ENCODE measurements at regions not wholly inside any gene's neighbourhood (a gene's known extent, or its start where the extent isn't known, plus 50 kb on each side); places are given as distances from the start of the nearest gene placed in this dataset.

GRCh38 chr14:42138406-42138805 lies 531.7 kb downstream of the LRFN5 start:
- TF ChIP-seq, protein P1, sequence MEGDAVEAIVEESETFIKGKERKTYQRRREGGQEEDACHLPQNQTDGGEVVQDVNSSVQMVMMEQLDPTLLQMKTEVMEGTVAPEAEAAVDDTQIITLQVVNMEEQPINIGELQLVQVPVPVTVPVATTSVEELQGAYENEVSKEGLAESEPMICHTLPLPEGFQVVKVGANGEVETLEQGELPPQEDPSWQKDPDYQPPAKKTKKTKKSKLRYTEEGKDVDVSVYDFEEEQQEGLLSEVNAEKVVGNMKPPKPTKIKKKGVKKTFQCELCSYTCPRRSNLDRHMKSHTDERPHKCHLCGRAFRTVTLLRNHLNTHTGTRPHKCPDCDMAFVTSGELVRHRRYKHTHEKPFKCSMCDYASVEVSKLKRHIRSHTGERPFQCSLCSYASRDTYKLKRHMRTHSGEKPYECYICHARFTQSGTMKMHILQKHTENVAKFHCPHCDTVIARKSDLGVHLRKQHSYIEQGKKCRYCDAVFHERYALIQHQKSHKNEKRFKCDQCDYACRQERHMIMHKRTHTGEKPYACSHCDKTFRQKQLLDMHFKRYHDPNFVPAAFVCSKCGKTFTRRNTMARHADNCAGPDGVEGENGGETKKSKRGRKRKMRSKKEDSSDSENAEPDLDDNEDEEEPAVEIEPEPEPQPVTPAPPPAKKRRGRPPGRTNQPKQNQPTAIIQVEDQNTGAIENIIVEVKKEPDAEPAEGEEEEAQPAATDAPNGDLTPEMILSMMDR (IDR thresholded peaks at IDR 0.05), result no peak
- TF ChIP-seq POLR2A (IDR thresholded peaks at IDR 0.05; ENCODE audit: low read depth) (no peak), POLR2AphosphoS5 (IDR thresholded peaks at IDR 0.05) (no peak), EP300 (IDR thresholded peaks at IDR 0.05) (no peak)
- 89% methylated on average over 1 of the region's 1 CpG for WGBS
- intact Hi-C loops (cut with DNase I), result no loop called here
- no peaks in the 10 kb centered on the region for H3K36me3 ChIP-seq
- no peaks in the 10 kb centered on the region for H3K27me3 ChIP-seq
- no peak for DNase-seq (ENCODE audit: extremely low spot score)
- H3K4me3 ChIP-seq, result no peak overlapping the region
- no peaks in the 10 kb centered on the region for H3K9me3 ChIP-seq
- H3K4me1 ChIP-seq, result no peaks in the 10 kb centered on the region
- H3K27ac ChIP-seq (replicated peaks in 1 of 4), result no peak overlapping the region

DNA sequence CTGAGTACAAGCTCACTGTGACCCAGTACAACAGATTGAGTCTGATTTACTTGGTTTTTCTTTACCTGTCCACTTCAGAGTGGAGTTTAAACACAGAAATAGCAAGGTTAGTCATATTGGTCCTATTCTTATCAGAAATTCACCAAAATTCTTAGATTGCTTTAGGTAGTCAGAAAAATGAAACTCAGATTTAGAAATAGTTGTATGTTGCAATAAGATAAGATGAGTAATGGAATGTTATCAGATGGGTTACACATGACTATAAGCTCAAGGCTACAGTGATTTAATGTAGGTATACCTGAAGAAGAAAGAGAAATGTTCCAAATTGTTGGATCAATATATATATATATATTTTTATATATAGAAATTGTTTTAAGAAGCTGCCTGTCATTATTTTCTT lies 524.1 kb downstream of the LRFN5 start:
- Histone ChIP-seq H3K4me1 (no peaks in the 10 kb centered on the region), H3K36me3 (no peaks in the 10 kb centered on the region), H3K27ac (replicated peaks in 1 of 4) (no peak overlapping the region), H3K9me3 (no peaks in the 10 kb centered on the region), H3K27me3 (no peaks in the 10 kb centered on the region), H3K4me3 (no peak overlapping the region)
- intact Hi-C loops (cut with DNase I), result no loop called here
- DNase-seq (ENCODE audit: extremely low spot score), result no peak
- no peak for TF ChIP-seq POLR2A (IDR thresholded peaks at IDR 0.05; ENCODE audit: low read depth)
- TF ChIP-seq EP300 (IDR thresholded peaks at IDR 0.05), result no peak
- TF ChIP-seq, protein P1 (IDR thresholded peaks at IDR 0.05), result no peak
- no peak for TF ChIP-seq POLR2AphosphoS5 (IDR thresholded peaks at IDR 0.05)

DNA sequence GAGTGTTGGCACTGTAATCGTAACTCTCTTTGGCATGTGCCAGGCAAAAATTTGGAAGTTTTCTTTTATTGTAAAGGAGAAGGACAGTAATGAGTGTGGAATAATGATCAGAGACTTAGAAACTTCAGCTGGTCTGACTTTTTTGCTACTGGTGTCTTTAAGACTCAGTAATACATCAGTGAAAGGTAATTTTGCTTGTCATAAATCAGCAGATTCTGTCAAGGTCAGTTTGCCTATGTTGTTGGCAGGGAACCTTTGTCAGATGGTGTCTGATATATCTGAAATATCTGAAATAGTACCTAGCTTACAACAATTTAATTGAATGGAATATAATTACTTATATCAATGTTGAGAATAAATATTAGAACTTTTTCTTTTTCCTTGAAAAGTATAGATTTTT lies 516.9 kb downstream of the LRFN5 start:
- 85% methylated on average over 1 of the region's 1 CpG for WGBS
- no peak for DNase-seq (ENCODE audit: extremely low spot score)
- Histone ChIP-seq H3K27ac (replicated peaks in 1 of 4) (no peak overlapping the region), H3K9me3 (no peaks in the 10 kb centered on the region), H3K4me3 (no peak overlapping the region), H3K4me1 (no peaks in the 10 kb centered on the region), H3K27me3 (no peaks in the 10 kb centered on the region), H3K36me3 (no peaks in the 10 kb centered on the region)
- TF ChIP-seq EP300 (IDR thresholded peaks at IDR 0.05), result no peak
- no peak for TF ChIP-seq POLR2A (IDR thresholded peaks at IDR 0.05; ENCODE audit: low read depth)
- TF ChIP-seq POLR2AphosphoS5 (IDR thresholded peaks at IDR 0.05), result no peak
- TF ChIP-seq, protein P1 (IDR thresholded peaks at IDR 0.05), result no peak
- intact Hi-C loops (cut with DNase I), result no loop called here

- no peaks in the 10 kb centered on the region for H3K36me3 ChIP-seq
- no peak for DNase-seq (ENCODE audit: extremely low spot score)
- H3K4me3 ChIP-seq, result no peak overlapping the region
- H3K9me3 ChIP-seq, result peaks cover 0 to 9% (median 2%) of the 10 kb centered on the region in 4 donors
- H3K27me3 ChIP-seq, result no peaks in the 10 kb centered on the region
- H3K4me1 ChIP-seq, result no peaks in the 10 kb centered on the region
- WGBS, result 91% methylated on average over 20 of the region's 60 CpGs
- TF ChIP-seq POLR2A (IDR thresholded peaks at IDR 0.05; ENCODE audit: low read depth) (no peak), EP300 (IDR thresholded peaks at IDR 0.05) (no peak), POLR2AphosphoS5 (IDR thresholded peaks at IDR 0.05) (no peak)
- TF ChIP-seq, protein P1 (IDR thresholded peaks at IDR 0.05), result no peak
- intact Hi-C loops (cut with DNase I), result no loop called here
- H3K27ac ChIP-seq (replicated peaks in 1 of 4), result no peak overlapping the region
Observed at GRCh38 chr14:42113358-42114069, 506.8 kb downstream of the LRFN5 start.

DNA sequence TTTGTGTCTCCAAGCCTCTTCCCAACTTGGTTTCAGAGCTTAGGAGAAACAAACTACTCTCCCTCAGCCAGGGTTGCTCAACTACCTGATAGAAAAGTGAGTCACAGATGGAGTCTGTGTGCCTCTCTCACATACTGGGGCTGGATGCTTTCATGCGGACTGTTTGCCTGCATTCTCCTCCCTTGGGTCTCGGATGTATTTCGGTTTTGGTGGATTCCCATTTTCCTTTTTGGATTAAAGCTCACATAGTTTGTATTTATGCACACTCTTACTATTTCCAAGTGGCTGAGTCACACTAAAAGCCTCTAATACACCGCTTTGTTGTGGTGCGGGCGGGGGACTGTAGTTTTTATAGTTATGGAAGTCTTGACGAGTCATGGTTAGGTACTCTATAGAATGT lies 505.4 kb downstream of the LRFN5 start:
- 91% methylated on average over 7 of the region's 7 CpGs for WGBS

More for the DNA sequence above, 505.4 kb downstream of the LRFN5 start:
- H3K27ac ChIP-seq (replicated peaks in 1 of 4), result no peak overlapping the region
- no peaks in the 10 kb centered on the region for H3K4me1 ChIP-seq
- DNase-seq (ENCODE audit: extremely low spot score), result no peak
- H3K4me3 ChIP-seq, result no peak overlapping the region
- peaks cover 0 to 9% (median 2%) of the 10 kb centered on the region in 4 donors for H3K9me3 ChIP-seq
- intact Hi-C loops (cut with DNase I), result no loop called here
- no peaks in the 10 kb centered on the region for H3K36me3 ChIP-seq
- TF ChIP-seq, protein P1 (IDR thresholded peaks at IDR 0.05), result no peak
- TF ChIP-seq POLR2A (IDR thresholded peaks at IDR 0.05; ENCODE audit: low read depth), result no peak
- H3K27me3 ChIP-seq, result no peaks in the 10 kb centered on the region
